H1 (cell line): ENCODE measurements at regions not wholly inside any gene's neighbourhood (a gene's known extent, or its start where the extent isn't known, plus 50 kb on each side); places are given as distances from the start of the nearest gene placed in this dataset.

Experiments used
- CTCF ChIA-PET: fragments of 300-600 bp; sonication (Branson Sonifier 250); formaldehyde crosslinking; loops from one replicate; lab custom pipeline; 2021; ENCODE audit not compliant: partially characterized antibody; lab: Charles Lee
- POLR2A ChIA-PET: fragments of 300-600 bp; sonication (Branson Sonifier 250); formaldehyde crosslinking; loops from one replicate; lab custom pipeline; 2021; ENCODE audit warnings: inconsistent platforms; ENCODE audit not compliant: partially characterized antibody; lab: Charles Lee
- DNase-seq, 2 experiments: peaks; one replicate each; pipeline versions ENCODE4 v3.0.0 to v3.0.0-alpha.2; 2010 to 2022; ENCODE audit warnings: low spot score in 2 of 2, low read depth in 1 of 2, mixed read lengths in 1 of 2
- FAIRE-seq: peaks from 2 replicates; lab custom pipeline; 2011; peaks lifted over from hg19 to GRCh38; lab: Jason Lieb, UNC
- H2AFZ ChIP-seq: 2 replicates; pipeline ENCODE4 v1.8.1; 2012; ENCODE audit warnings: low read length, inconsistent platforms
- H2AK5ac ChIP-seq: 2 replicates; pipeline ENCODE4 v1.6.1; 2013; ENCODE audit warnings: low read depth, low read length
- H2BK120ac ChIP-seq: replicated peaks from 2 replicates; pipeline ENCODE3; 2013; ENCODE audit warnings: low read depth, low read length, inconsistent platforms
- H2BK12ac ChIP-seq: 2 replicates; pipeline ENCODE4 v1.6.1; 2013; ENCODE audit warnings: low read depth, low read length
- H2BK15ac ChIP-seq: 2 replicates; pipeline ENCODE4 v1.6.1; 2013; ENCODE audit warnings: low read length
- H2BK20ac ChIP-seq: 2 replicates; pipeline ENCODE4 v1.6.1; 2013; ENCODE audit warnings: low read length
- H2BK5ac ChIP-seq: 2 replicates; pipeline ENCODE4 v1.6.1; 2013; ENCODE audit warnings: low read depth, low read length
- H3K14ac ChIP-seq: 2 replicates; pipeline ENCODE4 v1.6.1; 2013; ENCODE audit warnings: inconsistent platforms; ENCODE audit not compliant: insufficient read length
- H3K18ac ChIP-seq: 2 replicates; pipeline ENCODE4 v1.6.1; 2013; ENCODE audit warnings: low read length; ENCODE audit errors: extremely low read depth
- H3K23ac ChIP-seq: 2 replicates; pipeline ENCODE4 v1.6.1; 2013; ENCODE audit warnings: inconsistent platforms; ENCODE audit not compliant: insufficient read length
- H3K23me2 ChIP-seq: 2 replicates; pipeline ENCODE4 v1.6.1; 2013; ENCODE audit warnings: low read depth, low read length
- H3K27ac ChIP-seq: 2 replicates; pipeline ENCODE4 v1.6.1; 2011; ENCODE audit warnings: low read depth, low read length, inconsistent platforms
- H3K27me3 ChIP-seq, 4 experiments: replicated peaks in 1 of 4; 1 replicate in 1 of 4; 2 replicates in 3 of 4; pipeline versions ENCODE4 v1.6.1 to v1.8.1; 2011 to 2013; ENCODE audit warnings: low read length in 3 of 4, mild to moderate bottlenecking in 3 of 4, inconsistent platforms in 2 of 4, mixed read lengths in 2 of 4, moderate library complexity in 1 of 4; ENCODE audit not compliant: control insufficient read depth in 3 of 4, insufficient read depth in 3 of 4; ENCODE audit errors: extremely low read depth in 1 of 4
- H3K36me3 ChIP-seq, 4 experiments: 2 replicates each; pipeline versions ENCODE4 v1.6.1 to v1.8.1; 2011 to 2013; ENCODE audit warnings: mild to moderate bottlenecking in 4 of 4, low read length in 3 of 4, moderate library complexity in 2 of 4, control low read depth in 1 of 4, inconsistent platforms in 1 of 4; ENCODE audit not compliant: insufficient read depth in 4 of 4, control insufficient read depth in 2 of 4
- H3K4ac ChIP-seq: replicated peaks from 2 replicates; pipeline ENCODE3; 2013; ENCODE audit warnings: low read length, low read depth, mixed read lengths, inconsistent platforms; ENCODE audit not compliant: insufficient read length
- H3K4me1 ChIP-seq, 4 experiments: replicated peaks in 1 of 4; 1 replicate in 1 of 4; 2 replicates in 3 of 4; pipeline versions ENCODE4 v1.6.1 to v1.8.1; 2011 to 2013; ENCODE audit warnings: low read length in 3 of 4, inconsistent platforms in 2 of 4, mixed read lengths in 1 of 4; ENCODE audit not compliant: insufficient read depth in 4 of 4, control insufficient read depth in 3 of 4
- H3K4me2 ChIP-seq, 2 experiments: 2 replicates each; pipeline versions ENCODE4 v1.6.1 to v1.8.1; 2011 to 2013; ENCODE audit warnings: low read depth in 2 of 2, low read length in 2 of 2, control low read depth in 1 of 2, inconsistent platforms in 1 of 2, mild to moderate bottlenecking in 1 of 2; ENCODE audit not compliant: insufficient read depth in 1 of 2
- H3K4me3 ChIP-seq, 4 experiments: fragments of 200-600, 300-600 bp in 1 of 4; sonication (generic), shearing (Covaris generic), sonication (Bioruptor Twin) in 1 of 4; 2 replicates each; pipeline versions ENCODE4 v1.5.1 to v1.8.1; 2011 to 2016; ENCODE audit warnings: low read length in 4 of 4, low read depth in 3 of 4, control low read depth in 2 of 4, inconsistent platforms in 2 of 4, mild to moderate bottlenecking in 2 of 4, mixed read lengths in 1 of 4, moderate library complexity in 1 of 4; ENCODE audit not compliant: insufficient read depth in 2 of 4; ENCODE audit errors: extremely low read depth in 1 of 4
- H3K56ac ChIP-seq: replicated peaks from 2 replicates; pipeline ENCODE3; 2013; ENCODE audit warnings: low read depth, mild to moderate bottlenecking, mixed read lengths, low read length, inconsistent platforms; ENCODE audit not compliant: insufficient read length
- H3K79me1 ChIP-seq: 2 replicates; pipeline ENCODE4 v1.6.1; 2013; ENCODE audit warnings: low read depth, low read length, control low read depth
- H3K79me2 ChIP-seq, 2 experiments: 2 replicates each; pipeline versions ENCODE4 v1.6.1 to v1.8.1; 2012 to 2013; ENCODE audit warnings: low read length in 2 of 2, mild to moderate bottlenecking in 2 of 2, inconsistent platforms in 1 of 2; ENCODE audit not compliant: insufficient read depth in 2 of 2, control insufficient read depth in 1 of 2
- H3K9ac ChIP-seq, 4 experiments: replicated peaks in 1 of 4; 1 replicate in 1 of 4; 2 replicates in 3 of 4; pipeline versions ENCODE4 v1.6.1 to v1.8.1; 2011 to 2013; ENCODE audit warnings: low read depth in 3 of 4, low read length in 3 of 4, control low read depth in 2 of 4, mild to moderate bottlenecking in 2 of 4, moderate library complexity in 2 of 4, inconsistent platforms in 1 of 4; ENCODE audit errors: extremely low read depth in 1 of 4
- H3K9me3 ChIP-seq, 2 experiments: 2 replicates each; pipeline versions ENCODE4 v1.6.1 to v1.8.1; 2012 to 2013; ENCODE audit warnings: mild to moderate bottlenecking in 2 of 2, moderate library complexity in 2 of 2, control low read depth in 1 of 2, inconsistent platforms in 1 of 2, low read depth in 1 of 2, low read length in 1 of 2, mixed read lengths in 1 of 2; ENCODE audit not compliant: insufficient read depth in 2 of 2
- H4K20me1 ChIP-seq, 2 experiments: replicated peaks in 1 of 2; 2 replicates each; pipeline versions ENCODE3 to v1.8.1; 2011 to 2013; ENCODE audit warnings: inconsistent platforms in 2 of 2, low read length in 2 of 2, mild to moderate bottlenecking in 1 of 2; ENCODE audit not compliant: insufficient read depth in 2 of 2, control insufficient read depth in 1 of 2
- H4K5ac ChIP-seq: 2 replicates; pipeline ENCODE4 v1.6.1; 2013; ENCODE audit warnings: low read length, low read depth, mixed read lengths, inconsistent platforms; ENCODE audit not compliant: insufficient read length
- H4K8ac ChIP-seq: 2 replicates; pipeline ENCODE4 v1.8.0; 2013; ENCODE audit warnings: mild to moderate bottlenecking, moderate library complexity, low read length, inconsistent platforms; ENCODE audit not compliant: insufficient read depth; ENCODE audit errors: extremely low read depth
- H4K91ac ChIP-seq: replicated peaks from 2 replicates; pipeline ENCODE3; 2013; ENCODE audit warnings: low read length, mixed read lengths, inconsistent platforms; ENCODE audit not compliant: insufficient read length
- ATF3 ChIP-seq: IDR thresholded peaks from 2 replicates; pipeline ENCODE4 v1.6.1; 2011; ENCODE audit warnings: low read depth, mild to moderate bottlenecking, low read length; ENCODE audit not compliant: insufficient read depth
- CBX5 ChIP-seq: fragments of 300-800, 300-1000 bp; sonication (generic); IDR thresholded peaks from 2 replicates; pipeline ENCODE4 v1.7.1; 2016; ENCODE audit warnings: antibody characterized with exemption, low read length, low read depth
- EP300 ChIP-seq, 2 experiments: IDR thresholded peaks; 1 replicate in 1 of 2; 2 replicates in 1 of 2; pipeline ENCODE4 v1.6.1; 2011 to 2012; ENCODE audit warnings: low read depth in 2 of 2, low read length in 2 of 2, mild to moderate bottlenecking in 2 of 2, borderline replicate concordance in 1 of 2, inconsistent platforms in 1 of 2, moderate library complexity in 1 of 2
- EZH2 ChIP-seq: fragments of 200-600 bp; sonication (generic); IDR thresholded peaks from 2 replicates; pipeline ENCODE4 v1.7.1; 2012; ENCODE audit warnings: low read depth, mild to moderate bottlenecking, moderate library complexity, low read length, inconsistent platforms; ENCODE audit not compliant: severe bottlenecking
- JUND ChIP-seq: IDR thresholded peaks from 2 replicates; pipeline ENCODE4 v1.6.1; 2011; ENCODE audit warnings: mild to moderate bottlenecking, improper control_type of control experiment, low read length
- MAFK ChIP-seq: IDR thresholded peaks from 2 replicates; pipeline ENCODE4 v1.6.1; 2012; ENCODE audit warnings: low read depth, mild to moderate bottlenecking, improper control_type of control experiment, low read length
- MAX ChIP-seq: IDR thresholded peaks from 2 replicates; pipeline ENCODE4 v1.6.1; 2012; ENCODE audit warnings: inconsistent platforms
- RAD21 ChIP-seq, 2 experiments: IDR thresholded peaks in 1 of 2; conservative IDR thresholded peaks in 1 of 2; 2 replicates each; pipeline ENCODE4 v1.6.1; 2011; ENCODE audit warnings: low read depth in 2 of 2, low read length in 2 of 2, improper control_type of control experiment in 1 of 2, inconsistent platforms in 1 of 2, mild to moderate bottlenecking in 1 of 2, moderate library complexity in 1 of 2
- RXRA ChIP-seq: IDR thresholded peaks from 2 replicates; pipeline ENCODE4 v1.6.1; 2011; ENCODE audit warnings: low read depth, mild to moderate bottlenecking, low read length, moderate library complexity; ENCODE audit not compliant: insufficient read depth
- SIN3A ChIP-seq, 2 experiments: IDR thresholded peaks in 1 of 2; conservative IDR thresholded peaks in 1 of 2; 2 replicates each; pipeline ENCODE4 v1.6.1; 2011 to 2012; ENCODE audit warnings: low read length in 2 of 2, improper control_type of control experiment in 1 of 2, low read depth in 1 of 2, mild to moderate bottlenecking in 1 of 2
- SP4 ChIP-seq: IDR thresholded peaks from 2 replicates; pipeline ENCODE4 v1.6.1; 2012; ENCODE audit warnings: low read length, inconsistent platforms
- WGBS, 2 experiments: shearing (Covaris generic) in 1 of 2; methylation state at CpG; one replicate each; pipeline versions ENCODE4 v1.1.6 to v1.1.7; 2013 to 2015; ENCODE audit warnings: low lambda C conversion rate in 2 of 2, mixed read lengths in 2 of 2, inconsistent platforms in 1 of 2, low coverage in 1 of 2, missing lambda C conversion rate in 1 of 2; ENCODE audit not compliant: insufficient replicate concordance in 2 of 2, insufficient coverage in 1 of 2, insufficient read length in 1 of 2; ENCODE audit errors: extremely low coverage in 1 of 2, missing lambda C conversion rate in 1 of 2; 5-methylcytosine and 5-hydroxymethylcytosine counted together
- TF ChIP-seq, protein P1 (sequence below): IDR thresholded peaks from 2 replicates; pipeline ENCODE4 v1.6.1; 2012; ENCODE audit warnings: inconsistent platforms

- FAIRE-seq (no peak), DNase-seq (no peak)
- no peak overlapping the region for H4K91ac ChIP-seq
- H3K27me3 ChIP-seq = no peaks in the 10 kb centered on the region
- no peak overlapping the region for H2BK12ac ChIP-seq
- no peak overlapping the region for H3K14ac ChIP-seq
- ChIA-PET CTCF (interaction anchor here (0.6 to 0.7 kb wide), 3 partner anchors 8 to 87 kb away, joined by 3 to 4 read pairs (median 3); no protein-coding TSS in a partner anchor), POLR2A (no interaction called here)
- H2AK5ac ChIP-seq = no peak overlapping the region
- no peak overlapping the region for H2BK20ac ChIP-seq
- no peak overlapping the region for H2BK5ac ChIP-seq
- no peak overlapping the region for H3K4ac ChIP-seq
- no peak overlapping the region for H2BK15ac ChIP-seq
- H4K20me1 ChIP-seq = no peaks in the 10 kb centered on the region
- H3K9me3 ChIP-seq = no peaks in the 10 kb centered on the region
- no peak overlapping the region for H3K18ac ChIP-seq
- H3K4me3 ChIP-seq = no peak overlapping the region
- H3K36me3 ChIP-seq = no peaks in the 10 kb centered on the region
- H3K27ac ChIP-seq = no peak overlapping the region
- no peaks in the 10 kb centered on the region for H3K79me1 ChIP-seq
- no peak overlapping the region for H4K5ac ChIP-seq
- H4K8ac ChIP-seq = no peak overlapping the region
- no peaks in the 10 kb centered on the region for H3K79me2 ChIP-seq
- H3K4me1 ChIP-seq = peaks cover 0 to 3% (median 0%) of the 10 kb centered on the region in 4 experiments; a peak in 2 of 7 replicates
- H3K23me2 ChIP-seq = no peaks in the 10 kb centered on the region
- H2AFZ ChIP-seq = 0 out of 2 replicates have a peak overlapping the region, but pooled peaks have one; percentile 22
- H2BK120ac ChIP-seq = no peak overlapping the region
- no peak overlapping the region for H3K56ac ChIP-seq
- no peak overlapping the region for H3K9ac ChIP-seq
- H3K4me2 ChIP-seq = no peak overlapping the region
- no peak overlapping the region for H3K23ac ChIP-seq
- 94% methylated on average over 10 of the region's 10 CpGs; no CpG with 5 or more reads in 1 of the 2 experiments for WGBS, 2 experiments
- TF ChIP-seq SP4 = no peak
- no peak for TF ChIP-seq RAD21 (IDR thresholded peaks at IDR 0.05 in 1 of 2, conservative IDR thresholded peaks at IDR 0.05 in 1 of 2; ENCODE audit: low read depth in 2 of 2, low read length in 2 of 2)
- no peak for TF ChIP-seq RXRA
- TF ChIP-seq, protein P1, sequence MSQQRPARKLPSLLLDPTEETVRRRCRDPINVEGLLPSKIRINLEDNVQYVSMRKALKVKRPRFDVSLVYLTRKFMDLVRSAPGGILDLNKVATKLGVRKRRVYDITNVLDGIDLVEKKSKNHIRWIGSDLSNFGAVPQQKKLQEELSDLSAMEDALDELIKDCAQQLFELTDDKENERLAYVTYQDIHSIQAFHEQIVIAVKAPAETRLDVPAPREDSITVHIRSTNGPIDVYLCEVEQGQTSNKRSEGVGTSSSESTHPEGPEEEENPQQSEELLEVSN = no peak
- TF ChIP-seq JUND = no peak
- no peak for TF ChIP-seq EP300 (IDR thresholded peaks at IDR 0.05; ENCODE audit: borderline replicate concordance in 1 of 2, low read depth in 2 of 2, low read length in 2 of 2)
- no peak for TF ChIP-seq MAFK
- TF ChIP-seq EZH2 = no peak
- TF ChIP-seq MAX = no peak
- TF ChIP-seq SIN3A (conservative IDR thresholded peaks at IDR 0.05 in 1 of 2, IDR thresholded peaks at IDR 0.05 in 1 of 2; ENCODE audit: low read depth in 1 of 2, low read length in 2 of 2) = no peak
- TF ChIP-seq ATF3 = no peak
- no peak for TF ChIP-seq CBX5
Measured at GRCh38 chr14:65208548-65208947, 106.2 kb upstream of the MAX start.
